Loucy (cell line): ENCODE measurements at regions not wholly inside any gene's neighbourhood (a gene's known extent, or its start where the extent isn't known, plus 50 kb on each side); places are given as distances from the start of the nearest gene placed in this dataset.

Source experiments
- H2AFZ ChIP-seq: fragments of 200-600 bp; sonication (generic); 2 replicates; pipeline ENCODE4 v1.6.0; 2016; ENCODE audit warnings: antibody characterized with exemption, mild to moderate bottlenecking, low read length, moderate library complexity
- H3F3A ChIP-seq: fragments of 200-600 bp; 2 replicates; pipeline ENCODE4 v1.6.0; 2016; ENCODE audit warnings: antibody characterized with exemption, low read depth, mild to moderate bottlenecking
- H3K27me3 ChIP-seq: fragments of 200-600 bp; sonication (generic); 2 replicates; pipeline ENCODE4 v1.6.1; 2014; ENCODE audit warnings: low read length, mild to moderate bottlenecking; ENCODE audit not compliant: insufficient read depth, poor library complexity, severe bottlenecking
- H3K36me3 ChIP-seq: fragments of 200-600 bp; sonication (generic); 2 replicates; pipeline ENCODE4 v1.6.1; 2016; ENCODE audit warnings: low read length; ENCODE audit not compliant: insufficient read depth
- H3K4me1 ChIP-seq: fragments of 200-600 bp; sonication (generic); 2 replicates; pipeline ENCODE4 v1.5.1; 2014; ENCODE audit warnings: low read length, mild to moderate bottlenecking; ENCODE audit not compliant: insufficient read depth, poor library complexity, severe bottlenecking
- H3K4me2 ChIP-seq: fragments of 200-600 bp; sonication (generic); 2 replicates; pipeline ENCODE4 v1.6.0; 2014; ENCODE audit warnings: antibody characterized with exemption, low read length, low read depth, mild to moderate bottlenecking; ENCODE audit not compliant: poor library complexity, severe bottlenecking
- H3K4me3 ChIP-seq: fragments of 200-600 bp; sonication (generic); 2 replicates; pipeline ENCODE4 v1.5.1; 2014; ENCODE audit warnings: low read length, mild to moderate bottlenecking, mixed read lengths; ENCODE audit not compliant: poor library complexity, severe bottlenecking
- H3K79me2 ChIP-seq: fragments of 200-600 bp; sonication (generic); 2 replicates; pipeline ENCODE4 v1.6.1; 2014; ENCODE audit warnings: low read length; ENCODE audit not compliant: insufficient read depth
- H3K9ac ChIP-seq: fragments of 200-600 bp; sonication (generic); 2 replicates; pipeline ENCODE4 v1.6.0; 2014; ENCODE audit warnings: mild to moderate bottlenecking, low read depth, low read length, moderate library complexity; ENCODE audit not compliant: poor library complexity, severe bottlenecking
- H3K9me2 ChIP-seq: fragments of 200-600 bp; sonication (generic); replicated peaks from 2 replicates; pipeline ENCODE4 v1.6.1; 2016; ENCODE audit warnings: low read depth, low read length, mixed read lengths
- H3K9me3 ChIP-seq: fragments of 200-600 bp; sonication (generic); 2 replicates; pipeline ENCODE4 v1.6.1; 2014; ENCODE audit warnings: mild to moderate bottlenecking, antibody characterized with exemption, low read length, low read depth; ENCODE audit not compliant: insufficient read depth
- H4K20me1 ChIP-seq: fragments of 200-600 bp; sonication (generic); 2 replicates; pipeline ENCODE4 v1.6.0; 2014; ENCODE audit warnings: antibody characterized with exemption, low read length, mild to moderate bottlenecking; ENCODE audit not compliant: insufficient read depth, poor library complexity, severe bottlenecking
- EZH2phosphoT487 ChIP-seq: fragments of 200-600 bp; IDR thresholded peaks from 2 replicates; pipeline ENCODE4 v1.6.1; 2018; ENCODE audit warnings: antibody characterized with exemption, mild to moderate bottlenecking, moderate library complexity, borderline replicate concordance
- TF ChIP-seq, protein P1 (sequence below): fragments of 200-600 bp; sonication (generic); conservative IDR thresholded peaks from 2 replicates; pipeline ENCODE4 v1.5.1; 2014; ENCODE audit warnings: mild to moderate bottlenecking, antibody characterized with exemption, low read length

DNA sequence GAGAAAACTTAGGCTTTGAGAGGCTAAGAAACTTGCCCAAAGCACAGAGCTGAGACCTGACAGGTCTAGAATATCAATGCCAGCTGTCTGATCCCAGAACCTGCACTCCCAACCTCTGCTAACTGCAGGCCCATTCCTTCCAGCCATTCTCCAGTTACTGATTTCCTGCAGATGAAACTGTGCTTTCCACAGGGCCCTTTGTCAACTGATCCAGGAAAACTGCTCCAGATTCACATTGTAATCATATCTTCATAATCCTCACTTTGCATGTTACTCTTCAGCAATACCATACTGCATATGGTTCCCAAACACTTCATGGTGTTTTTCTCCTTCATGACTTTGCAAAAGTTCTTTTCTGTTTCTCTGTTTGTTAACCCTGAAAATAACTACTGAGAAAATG, 100.6 kb downstream of the RAP2A start:
- Histone ChIP-seq H2AFZ (no peak overlapping the region), H3K9me2 (0 out of 2 replicates have a peak, but pooled peaks cover 3% of the 10 kb centered on the region), H3K4me3 (no peak overlapping the region), H3K4me2 (no peak overlapping the region), H3K79me2 (no peaks in the 10 kb centered on the region), H3K9me3 (no peaks in the 10 kb centered on the region), H3K4me1 (no peaks in the 10 kb centered on the region), H3K27me3 (no peaks in the 10 kb centered on the region), H3K9ac (no peak overlapping the region), H3F3A (no peaks in the 10 kb centered on the region), H3K36me3 (no peaks in the 10 kb centered on the region), H4K20me1 (no peaks in the 10 kb centered on the region)
- TF ChIP-seq, protein P1, sequence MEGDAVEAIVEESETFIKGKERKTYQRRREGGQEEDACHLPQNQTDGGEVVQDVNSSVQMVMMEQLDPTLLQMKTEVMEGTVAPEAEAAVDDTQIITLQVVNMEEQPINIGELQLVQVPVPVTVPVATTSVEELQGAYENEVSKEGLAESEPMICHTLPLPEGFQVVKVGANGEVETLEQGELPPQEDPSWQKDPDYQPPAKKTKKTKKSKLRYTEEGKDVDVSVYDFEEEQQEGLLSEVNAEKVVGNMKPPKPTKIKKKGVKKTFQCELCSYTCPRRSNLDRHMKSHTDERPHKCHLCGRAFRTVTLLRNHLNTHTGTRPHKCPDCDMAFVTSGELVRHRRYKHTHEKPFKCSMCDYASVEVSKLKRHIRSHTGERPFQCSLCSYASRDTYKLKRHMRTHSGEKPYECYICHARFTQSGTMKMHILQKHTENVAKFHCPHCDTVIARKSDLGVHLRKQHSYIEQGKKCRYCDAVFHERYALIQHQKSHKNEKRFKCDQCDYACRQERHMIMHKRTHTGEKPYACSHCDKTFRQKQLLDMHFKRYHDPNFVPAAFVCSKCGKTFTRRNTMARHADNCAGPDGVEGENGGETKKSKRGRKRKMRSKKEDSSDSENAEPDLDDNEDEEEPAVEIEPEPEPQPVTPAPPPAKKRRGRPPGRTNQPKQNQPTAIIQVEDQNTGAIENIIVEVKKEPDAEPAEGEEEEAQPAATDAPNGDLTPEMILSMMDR: no peak
- no peak for TF ChIP-seq EZH2phosphoT487

DNA sequence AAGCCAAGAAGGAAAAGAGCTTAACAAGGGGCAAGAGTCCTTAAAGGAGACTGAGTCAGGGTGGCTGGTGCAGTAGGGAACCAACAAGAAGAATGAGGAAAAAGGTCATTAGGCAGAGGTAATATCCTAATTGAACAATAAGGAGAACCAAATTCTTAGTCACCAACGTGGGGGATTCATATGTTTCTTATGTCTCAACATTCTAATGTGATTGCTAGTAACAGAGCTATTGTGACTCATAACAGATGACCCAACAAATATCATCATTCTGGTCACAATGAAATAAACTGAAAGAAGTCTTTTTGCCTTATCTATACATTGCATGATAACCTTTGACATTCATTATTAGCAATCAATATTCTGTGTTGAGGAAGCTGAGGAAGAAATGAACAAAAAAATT, 101.6 kb downstream of the RAP2A start:
- Histone ChIP-seq H3K27me3 (no peaks in the 10 kb centered on the region), H3K4me3 (no peak overlapping the region), H3K9me3 (no peaks in the 10 kb centered on the region), H4K20me1 (no peaks in the 10 kb centered on the region), H3K9ac (no peak overlapping the region), H3K4me2 (no peak overlapping the region), H2AFZ (no peak overlapping the region), H3K79me2 (no peaks in the 10 kb centered on the region), H3K36me3 (no peaks in the 10 kb centered on the region), H3K4me1 (no peaks in the 10 kb centered on the region), H3F3A (no peaks in the 10 kb centered on the region), H3K9me2 (0 out of 2 replicates have a peak, but pooled peaks cover 3% of the 10 kb centered on the region)
- TF ChIP-seq, protein P1: no peak
- TF ChIP-seq EZH2phosphoT487: no peak

DNA sequence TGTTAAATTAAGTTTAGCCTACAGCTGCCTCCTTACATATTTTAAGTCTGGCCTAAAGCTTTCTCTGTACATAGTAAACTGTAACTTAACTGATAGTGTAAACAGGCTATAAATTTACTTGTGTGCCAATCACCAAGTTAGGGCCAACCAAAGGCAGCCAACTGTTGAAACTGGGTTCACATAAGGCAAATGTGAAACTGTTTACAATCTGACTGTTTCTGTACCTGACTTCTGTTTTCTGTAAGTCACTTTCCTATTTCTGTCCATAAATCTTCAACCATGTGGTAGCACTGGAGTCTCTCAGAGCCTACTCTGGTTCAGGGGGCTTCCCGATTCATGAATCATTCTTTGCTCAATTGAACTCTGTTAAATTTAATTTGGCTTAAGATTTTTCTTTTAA, 103.1 kb downstream of the RAP2A start:
- no peaks in the 10 kb centered on the region for H3K36me3 ChIP-seq
- H3K9me3 ChIP-seq: no peaks in the 10 kb centered on the region
- H3K79me2 ChIP-seq: no peaks in the 10 kb centered on the region
- H3K4me1 ChIP-seq: no peaks in the 10 kb centered on the region
- no peak overlapping the region for H3K4me3 ChIP-seq
- TF ChIP-seq, protein P1: no peak
- TF ChIP-seq EZH2phosphoT487: no peak
- no peaks in the 10 kb centered on the region for H3K27me3 ChIP-seq
- no peaks in the 10 kb centered on the region for H3F3A ChIP-seq
- H4K20me1 ChIP-seq: no peaks in the 10 kb centered on the region
- no peak overlapping the region for H2AFZ ChIP-seq
- no peak overlapping the region for H3K4me2 ChIP-seq
- H3K9me2 ChIP-seq: 0 out of 2 replicates have a peak, but pooled peaks cover 3% of the 10 kb centered on the region
- H3K9ac ChIP-seq: no peak overlapping the region
